Thyroid gland (tissue), 4 donors: ENCODE measurements at regions not wholly inside any gene's neighbourhood (a gene's known extent, or its start where the extent isn't known, plus 50 kb on each side); places are given as distances from the start of the nearest gene placed in this dataset.

Experiments used
- POLR2A ChIP-seq, 2 donors: fragments of 450-650 bp; IDR thresholded peaks; one replicate each; pipeline ENCODE4 v1.6.1; 2017; ENCODE audit warnings: antibody characterized with exemption in 2 of 2, mild to moderate bottlenecking in 2 of 2, moderate library complexity in 1 of 2
- TF ChIP-seq, protein P1 (sequence below), 6 experiments: fragments of 200-600 bp in 3 of 6; fragments of 450-650 bp in 3 of 6; sonication (generic) in 3 of 6; IDR thresholded peaks; one replicate each; pipeline ENCODE4 v1.5.1; 2016 to 2019; ENCODE audit warnings: antibody characterized with exemption in 6 of 6, mild to moderate bottlenecking in 2 of 6, inconsistent platforms in 1 of 6, moderate library complexity in 1 of 6

DNA sequence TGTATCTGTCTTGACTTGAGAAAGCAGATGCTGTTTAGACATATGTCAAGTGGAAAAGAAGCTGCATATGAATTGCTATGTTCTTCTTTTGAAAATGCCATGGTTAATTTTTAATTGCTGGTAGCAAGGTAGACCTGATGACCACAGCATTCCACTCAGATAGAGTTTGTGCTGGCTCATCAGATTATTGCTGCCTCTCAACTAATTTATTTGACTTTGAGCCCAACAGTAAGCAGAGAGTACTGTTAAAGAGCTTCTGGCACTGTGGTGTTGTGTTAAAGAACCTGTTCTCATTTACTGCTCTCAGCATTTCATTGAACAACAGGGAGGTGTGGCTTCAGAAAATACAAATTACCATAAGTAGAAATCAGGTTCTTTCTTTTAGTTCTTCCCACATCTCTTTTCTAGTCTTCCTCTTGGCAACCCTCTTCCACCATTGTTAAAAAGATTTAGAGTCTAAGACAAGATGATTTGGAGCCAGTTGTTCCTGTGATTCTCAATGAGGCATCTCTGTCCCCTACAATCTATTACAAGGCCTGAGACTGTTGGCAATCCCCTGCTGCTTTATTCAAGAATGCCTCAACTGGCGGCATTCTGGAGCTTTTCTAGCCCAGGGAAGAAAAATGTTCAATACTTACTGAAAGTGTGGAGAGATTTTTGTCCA is 967.6 kb upstream of the GJE1 start:
- TF ChIP-seq, protein P1, sequence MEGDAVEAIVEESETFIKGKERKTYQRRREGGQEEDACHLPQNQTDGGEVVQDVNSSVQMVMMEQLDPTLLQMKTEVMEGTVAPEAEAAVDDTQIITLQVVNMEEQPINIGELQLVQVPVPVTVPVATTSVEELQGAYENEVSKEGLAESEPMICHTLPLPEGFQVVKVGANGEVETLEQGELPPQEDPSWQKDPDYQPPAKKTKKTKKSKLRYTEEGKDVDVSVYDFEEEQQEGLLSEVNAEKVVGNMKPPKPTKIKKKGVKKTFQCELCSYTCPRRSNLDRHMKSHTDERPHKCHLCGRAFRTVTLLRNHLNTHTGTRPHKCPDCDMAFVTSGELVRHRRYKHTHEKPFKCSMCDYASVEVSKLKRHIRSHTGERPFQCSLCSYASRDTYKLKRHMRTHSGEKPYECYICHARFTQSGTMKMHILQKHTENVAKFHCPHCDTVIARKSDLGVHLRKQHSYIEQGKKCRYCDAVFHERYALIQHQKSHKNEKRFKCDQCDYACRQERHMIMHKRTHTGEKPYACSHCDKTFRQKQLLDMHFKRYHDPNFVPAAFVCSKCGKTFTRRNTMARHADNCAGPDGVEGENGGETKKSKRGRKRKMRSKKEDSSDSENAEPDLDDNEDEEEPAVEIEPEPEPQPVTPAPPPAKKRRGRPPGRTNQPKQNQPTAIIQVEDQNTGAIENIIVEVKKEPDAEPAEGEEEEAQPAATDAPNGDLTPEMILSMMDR (IDR thresholded peaks at IDR 0.05), result peak in 1 of 6 experiments; percentile 16
- no peak for TF ChIP-seq POLR2A (IDR thresholded peaks at IDR 0.05)
